Islet of Langerhans (tissue), 1 donor: ENCODE measurements at regions not wholly inside any gene's neighbourhood (a gene's known extent, or its start where the extent isn't known, plus 50 kb on each side); places are given as distances from the start of the nearest gene placed in this dataset.
"Not testable (repeated sequence)": the region's sequence is repeated elsewhere in the genome, so short reads cannot be mapped to it uniquely, and the experiment has no call there.

Source experiments
- FAIRE-seq: peaks from one replicate; lab custom pipeline; 2011; peaks lifted over from hg19 to GRCh38; lab: Jason Lieb, UNC

DNA sequence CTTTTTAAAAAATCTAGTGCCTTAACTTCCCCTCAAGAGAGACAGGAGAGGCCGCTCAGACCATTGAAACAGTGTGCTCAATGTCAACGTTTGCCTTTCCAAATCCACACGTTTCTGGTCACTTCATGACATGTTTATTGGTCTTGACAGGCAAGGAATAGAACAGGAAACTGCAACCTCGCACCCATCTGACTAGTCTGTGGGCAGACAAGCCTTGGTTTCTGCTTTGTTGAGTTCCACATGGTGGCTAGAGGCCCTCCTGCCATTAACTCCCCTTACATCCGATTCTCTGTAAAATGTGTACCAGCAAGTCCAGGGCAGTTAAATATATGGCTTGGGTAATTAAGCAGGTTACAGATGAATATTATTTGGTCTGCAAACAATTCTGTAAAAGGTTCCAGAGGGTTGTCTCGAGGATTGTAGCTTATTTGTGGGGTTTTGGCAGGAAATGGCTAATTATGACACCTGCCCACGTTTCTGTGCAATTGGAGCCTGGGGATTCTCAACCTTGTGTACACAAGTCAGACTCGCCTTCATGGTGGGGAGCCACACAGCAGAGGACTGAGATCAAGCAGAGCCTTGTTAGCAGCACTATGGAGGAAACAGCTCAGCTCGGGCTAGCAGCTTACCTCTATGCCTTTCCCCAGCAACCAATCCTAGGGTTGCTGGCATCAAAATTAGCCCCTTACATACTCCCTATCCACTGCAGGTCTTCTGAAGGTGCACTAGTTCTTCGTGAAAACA is 317.5 kb upstream of the IGF1R start:
- FAIRE-seq: no peak

DNA sequence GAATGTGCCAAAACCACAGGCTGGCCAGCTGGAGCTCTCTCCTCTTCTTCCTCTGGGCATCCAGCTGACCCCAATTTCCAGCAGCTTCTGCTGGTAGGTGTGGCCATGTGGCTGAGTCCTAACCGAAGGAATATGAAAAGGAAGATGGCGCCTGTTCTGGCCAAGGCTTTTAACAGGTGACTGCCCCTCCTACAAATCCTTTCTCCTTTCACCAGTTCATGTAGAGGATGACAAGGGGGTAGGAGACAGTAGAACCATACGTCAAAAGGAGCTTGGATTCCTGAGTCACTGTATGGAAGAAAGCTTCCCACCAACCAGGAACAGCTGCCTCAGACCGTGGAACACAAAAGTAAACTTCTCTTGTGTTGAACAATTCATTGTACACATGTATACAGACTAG is 316.7 kb upstream of the IGF1R start:
- no peak for FAIRE-seq

DNA sequence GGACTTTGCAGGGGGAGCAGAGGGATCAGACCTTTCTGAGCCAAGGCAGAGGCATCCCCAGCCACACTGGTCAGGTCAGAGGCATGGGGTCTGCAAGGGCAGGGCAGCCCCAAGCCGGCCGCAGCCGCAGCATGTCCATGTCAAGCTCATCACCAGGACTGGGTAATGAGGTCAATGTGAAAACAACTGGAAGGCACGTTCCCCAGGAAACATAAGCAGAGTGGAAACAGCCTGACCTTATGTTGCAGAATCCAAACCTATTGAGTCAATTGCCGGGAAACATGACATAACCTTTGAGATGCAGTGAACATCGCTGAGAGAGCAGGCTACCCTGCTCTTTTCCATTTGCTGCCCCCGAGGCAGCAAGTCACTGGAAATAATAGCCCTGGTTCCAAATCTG is 315.1 kb upstream of the IGF1R start:
- no peak for FAIRE-seq

DNA sequence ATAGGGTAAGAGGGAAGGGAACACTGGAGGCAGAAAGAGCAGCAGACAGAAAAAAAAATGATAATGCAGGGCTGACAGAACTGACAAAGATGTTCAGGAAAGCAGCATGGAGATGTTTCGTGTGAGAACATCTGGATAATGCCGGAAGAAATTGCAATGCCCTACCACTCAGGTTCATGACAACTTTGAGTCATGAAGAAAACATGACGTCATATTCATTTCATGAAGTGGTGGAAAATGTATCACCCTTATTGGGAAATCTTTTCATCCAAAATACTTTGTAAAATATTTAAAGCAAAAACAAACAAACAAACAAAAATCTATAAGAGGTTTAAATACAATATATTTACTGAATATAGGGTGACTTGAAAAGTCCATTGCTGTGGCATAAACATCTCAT is 305.4 kb upstream of the IGF1R start:
- no peak for FAIRE-seq

DNA sequence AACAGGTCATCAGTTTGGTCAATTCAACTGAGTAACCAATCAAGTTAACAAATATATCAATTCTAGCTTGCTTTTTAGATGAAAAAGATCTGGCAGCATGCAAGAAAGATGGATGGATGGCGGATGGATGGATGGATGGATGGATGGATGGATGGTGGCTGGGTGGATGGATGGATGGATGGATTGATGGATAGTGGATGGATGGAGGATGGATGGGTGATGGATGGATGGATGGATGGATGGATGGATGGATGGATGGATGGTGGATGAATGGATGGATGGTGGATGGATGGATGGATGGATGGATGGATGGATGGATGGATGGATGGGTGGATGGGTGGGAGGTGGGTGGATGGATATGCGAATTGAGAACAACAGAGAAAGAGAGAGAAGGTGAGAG is 303.7 kb upstream of the IGF1R start:
- FAIRE-seq: no peak

DNA sequence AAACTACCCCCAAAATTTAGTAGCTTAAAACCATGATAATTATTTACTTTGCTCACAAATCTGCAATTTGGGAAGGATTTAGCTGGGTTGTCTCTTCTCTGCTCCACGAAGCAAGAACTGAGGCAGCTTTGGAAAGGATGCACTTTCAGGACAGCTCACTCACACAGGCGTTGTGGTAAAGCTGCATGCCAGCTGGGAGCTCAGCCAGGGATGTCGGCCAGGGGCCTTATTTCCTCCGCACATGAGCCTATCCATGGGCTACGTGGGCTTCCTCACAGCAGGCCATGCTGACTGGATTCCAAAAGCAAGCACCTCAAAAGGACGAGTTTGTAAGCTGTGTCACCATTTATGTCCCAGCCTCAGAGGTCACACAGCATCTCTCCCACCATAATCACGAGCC is 301.3 kb upstream of the IGF1R start:
- FAIRE-seq: no peak

DNA sequence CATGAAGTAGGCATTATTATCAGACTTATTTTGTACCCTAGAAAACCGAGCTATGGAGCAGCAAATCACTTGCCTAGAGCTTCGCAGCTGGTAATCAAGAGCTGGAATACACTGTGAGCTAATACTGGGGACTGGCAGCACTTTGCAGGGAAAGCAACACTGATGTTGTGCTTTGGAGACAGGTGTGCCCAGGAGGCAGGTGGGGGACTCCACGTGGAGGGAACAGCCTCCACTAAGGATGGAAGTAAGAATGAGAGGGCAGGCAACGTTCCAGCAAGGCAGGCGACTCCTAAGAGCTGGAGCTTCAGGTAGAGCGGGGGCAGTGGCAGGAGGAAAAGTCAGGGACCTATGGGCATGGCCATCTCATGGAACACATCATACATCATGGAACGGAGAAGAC is 300.5 kb upstream of the IGF1R start:
- FAIRE-seq: no peak

DNA sequence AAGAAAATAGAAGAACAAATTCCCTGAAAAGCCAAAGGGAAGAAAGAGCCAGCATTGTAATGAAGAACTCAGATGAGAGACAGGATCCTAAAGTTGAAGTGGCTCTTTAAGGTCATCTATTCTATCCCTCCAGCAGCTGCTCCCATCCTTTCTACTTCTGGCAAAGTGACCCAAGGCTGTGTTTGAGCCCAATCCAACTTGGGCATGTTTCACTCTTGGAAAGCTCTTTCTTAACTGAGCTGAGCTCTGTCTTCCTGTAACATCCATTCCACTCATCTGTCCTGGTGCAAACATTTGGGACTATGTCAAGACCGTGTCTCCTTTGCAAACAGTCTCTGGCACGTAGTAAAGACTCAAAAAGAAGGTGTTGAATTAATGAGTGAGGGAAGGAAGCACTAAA is 298.1 kb upstream of the IGF1R start:
- FAIRE-seq: no peak

DNA sequence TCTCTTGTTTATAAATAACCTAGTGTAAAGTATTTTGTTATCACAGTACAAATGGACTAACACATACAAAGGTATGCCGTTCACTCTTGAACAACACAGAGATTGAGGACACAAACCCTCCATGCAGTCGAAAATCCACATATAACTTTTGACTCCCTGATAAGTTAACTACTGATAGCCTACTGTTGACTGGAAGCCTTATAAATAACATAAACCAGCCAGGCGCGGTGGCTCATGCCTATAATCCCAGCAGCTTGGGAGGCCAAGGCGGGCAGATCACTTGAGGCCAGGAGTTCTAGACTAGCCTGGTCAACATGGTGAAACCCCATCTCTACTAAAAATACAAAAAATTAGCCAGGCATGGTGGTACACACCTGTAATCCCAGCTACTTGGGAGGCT is 290.1 kb upstream of the IGF1R start:
- not testable (repeated sequence) for FAIRE-seq

DNA sequence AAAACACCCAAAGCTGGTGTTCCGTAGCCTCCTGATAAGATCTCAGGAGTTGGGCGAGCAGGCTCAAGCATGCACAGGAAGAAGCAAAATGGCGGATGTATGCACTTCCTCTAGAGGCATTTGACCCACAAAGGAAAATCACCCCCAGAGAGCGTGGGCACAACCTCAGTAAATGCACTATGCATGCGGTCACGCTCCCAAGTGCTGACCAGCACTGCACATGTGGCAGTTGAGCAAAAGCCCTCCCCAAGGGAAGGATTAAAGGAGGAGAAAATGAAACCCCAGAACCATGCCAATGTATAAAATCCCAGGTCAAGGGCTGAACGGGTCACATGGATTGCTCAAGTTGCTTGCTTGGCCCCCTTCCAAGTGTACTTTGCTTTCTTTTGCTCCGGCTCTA is 289.4 kb upstream of the IGF1R start:
- no peak for FAIRE-seq

DNA sequence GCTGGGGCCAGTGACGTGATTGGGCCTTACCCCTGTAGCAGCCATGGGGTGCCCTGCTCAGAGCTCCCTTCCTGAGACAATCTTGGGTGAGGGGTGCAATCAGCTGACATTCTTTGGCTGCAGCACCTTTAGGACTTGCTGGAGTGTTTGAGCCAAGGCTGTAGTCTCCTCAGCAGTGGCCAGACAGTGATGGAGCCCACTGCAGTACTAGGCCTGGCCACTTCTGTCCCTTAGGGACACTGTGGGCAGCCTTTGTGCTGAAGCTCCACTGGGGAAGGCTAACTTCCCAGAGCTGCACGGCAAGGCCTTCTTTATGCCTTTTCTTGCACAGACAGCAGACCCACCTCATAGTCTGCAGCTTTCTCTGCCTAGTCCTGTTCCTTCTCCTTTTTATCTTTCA is 284.9 kb upstream of the IGF1R start:
- FAIRE-seq: no peak

DNA sequence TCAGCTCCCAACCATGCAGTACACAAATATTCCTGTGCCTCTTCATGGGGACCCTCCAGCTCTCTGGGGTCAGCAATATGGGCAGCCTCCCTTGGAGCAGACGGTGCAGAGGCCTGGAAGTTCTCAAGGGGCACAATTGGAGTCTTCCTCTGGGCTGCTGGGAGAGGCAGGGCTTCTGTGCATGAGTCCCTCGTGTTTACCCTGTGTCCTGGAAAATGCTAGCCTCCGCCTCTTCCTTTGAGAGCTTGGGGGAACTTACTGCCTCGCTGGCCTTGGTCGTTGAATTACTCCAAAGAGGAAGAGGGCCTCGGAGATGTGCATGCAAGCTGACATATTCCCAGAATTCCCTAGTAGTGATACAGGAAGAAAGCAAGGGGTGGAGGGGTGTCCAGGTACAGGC is 284.4 kb upstream of the IGF1R start:
- FAIRE-seq: no peak

DNA sequence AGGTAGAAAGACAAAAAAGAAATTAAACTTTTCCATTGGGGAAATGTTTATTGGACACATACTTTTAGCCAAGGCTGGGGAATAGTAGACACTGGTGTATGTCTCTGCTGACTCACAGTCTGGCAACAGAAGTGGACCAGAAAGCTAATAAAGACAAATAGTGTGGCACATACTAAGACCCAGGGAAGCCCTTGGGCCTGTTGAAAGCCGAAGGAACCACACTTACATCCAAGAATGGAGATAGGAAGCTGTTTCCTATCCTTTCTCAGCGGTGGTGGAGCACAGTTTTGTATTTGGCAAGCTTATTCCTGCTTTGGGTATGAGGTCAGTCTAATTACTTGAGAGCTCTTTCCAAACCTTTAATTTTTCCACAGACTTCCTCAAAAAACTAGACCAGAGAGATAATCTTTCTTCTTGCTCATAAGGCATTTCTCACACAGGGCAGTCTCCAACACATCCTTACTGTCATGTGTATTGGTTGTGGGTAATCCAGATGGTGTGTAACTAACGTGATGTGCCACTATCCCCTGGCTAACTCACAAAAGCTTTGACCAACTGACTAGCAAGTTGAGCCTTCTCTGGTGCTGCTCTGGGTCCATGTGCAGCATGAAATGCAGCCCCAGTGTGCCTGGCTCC is 279.1 kb upstream of the IGF1R start:
- FAIRE-seq: no peak

DNA sequence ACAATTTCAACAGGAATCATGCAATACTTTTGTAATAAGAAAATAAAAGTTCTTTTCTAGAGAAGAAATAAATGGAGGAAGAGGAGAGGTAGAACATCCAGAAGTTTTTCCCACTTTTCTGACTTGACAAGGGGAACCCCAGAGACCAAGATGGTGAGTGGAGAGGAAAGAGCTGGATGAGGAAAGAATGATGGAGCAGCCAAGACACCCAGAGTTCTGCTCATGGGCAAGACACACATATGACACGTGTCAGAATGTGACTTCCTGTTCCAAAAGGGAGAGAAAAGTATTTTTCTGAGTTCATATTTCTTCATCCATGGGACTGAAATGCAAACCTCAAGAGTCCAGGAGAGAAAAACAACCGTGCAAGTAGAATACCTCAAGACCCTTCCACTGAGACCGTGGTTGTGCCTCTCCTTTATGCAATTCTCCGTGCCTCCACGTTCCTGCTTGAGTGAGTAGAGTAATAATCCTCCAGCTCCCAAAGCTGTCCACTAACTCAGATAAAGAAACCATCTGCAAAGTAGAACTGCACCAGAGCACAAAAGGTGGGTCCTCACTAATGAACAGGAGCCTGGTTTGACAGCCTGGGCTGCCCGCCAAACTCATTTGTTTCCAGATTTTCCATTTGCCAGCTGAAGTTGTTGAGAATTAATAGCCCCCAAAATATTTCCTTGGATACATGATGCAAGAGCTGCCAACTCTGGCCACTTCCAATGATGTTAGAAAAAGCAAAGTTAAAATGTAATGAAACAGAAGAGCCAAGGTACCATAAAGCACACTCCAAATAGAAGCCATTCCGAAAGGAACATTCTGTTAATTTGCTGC is 272.6 kb upstream of the IGF1R start:
- FAIRE-seq: no peak

DNA sequence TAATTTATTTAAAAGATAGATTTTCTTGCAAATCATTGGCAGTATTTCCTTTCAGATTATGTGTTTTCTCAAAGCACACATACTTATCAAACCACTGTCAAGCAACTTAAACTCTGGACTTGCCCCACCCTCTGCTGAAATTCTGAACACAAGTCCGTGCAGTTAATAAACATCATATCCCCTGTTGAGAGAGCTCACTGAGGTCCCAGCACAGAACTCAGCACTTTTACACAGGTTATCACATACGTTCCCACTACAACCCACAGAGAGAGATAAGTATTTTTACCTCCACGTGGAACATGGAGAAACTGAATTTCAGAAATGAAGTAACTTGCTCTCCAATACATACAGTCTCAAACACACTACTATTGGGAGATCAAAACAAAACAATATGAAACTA is 267.6 kb upstream of the IGF1R start:
- no peak for FAIRE-seq

DNA sequence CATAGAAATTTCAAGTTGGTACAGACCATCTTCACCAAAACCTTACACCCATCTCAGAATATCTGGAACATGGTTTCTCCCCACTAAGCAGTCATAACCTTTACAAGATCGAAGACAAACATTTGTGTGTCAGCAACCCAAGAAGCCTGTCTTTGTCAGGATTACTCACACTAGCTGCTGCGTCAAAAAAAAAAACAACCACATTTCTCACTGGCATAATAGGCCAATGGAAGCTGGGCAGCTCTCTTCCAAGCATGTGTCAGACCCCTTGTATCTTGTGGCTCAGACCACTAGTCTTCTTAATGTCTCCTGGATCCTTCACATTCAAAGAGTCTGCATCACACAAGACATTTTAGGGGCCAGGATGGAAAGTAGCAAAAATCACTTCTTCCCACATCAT is 266.9 kb upstream of the IGF1R start:
- no peak for FAIRE-seq

DNA sequence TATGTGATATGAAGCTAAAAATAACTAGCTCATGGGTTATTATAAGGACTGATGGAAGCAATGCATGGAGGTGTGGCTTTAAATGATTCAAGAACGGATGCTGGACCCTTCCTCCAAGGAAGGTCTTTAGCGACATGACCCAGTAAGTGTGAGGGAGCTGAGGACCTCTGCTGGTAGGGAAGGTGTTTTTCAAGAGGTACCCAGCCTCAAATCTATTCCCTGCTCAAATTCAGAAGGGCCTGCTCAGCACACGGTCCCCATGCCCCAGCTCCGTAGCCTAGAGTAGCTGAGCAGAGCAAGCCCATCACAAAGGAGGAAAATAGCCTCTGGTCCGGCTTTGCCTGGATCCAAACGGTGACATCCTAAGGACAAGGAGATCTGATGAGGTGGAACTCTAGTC is 266.2 kb upstream of the IGF1R start:
- FAIRE-seq: no peak

DNA sequence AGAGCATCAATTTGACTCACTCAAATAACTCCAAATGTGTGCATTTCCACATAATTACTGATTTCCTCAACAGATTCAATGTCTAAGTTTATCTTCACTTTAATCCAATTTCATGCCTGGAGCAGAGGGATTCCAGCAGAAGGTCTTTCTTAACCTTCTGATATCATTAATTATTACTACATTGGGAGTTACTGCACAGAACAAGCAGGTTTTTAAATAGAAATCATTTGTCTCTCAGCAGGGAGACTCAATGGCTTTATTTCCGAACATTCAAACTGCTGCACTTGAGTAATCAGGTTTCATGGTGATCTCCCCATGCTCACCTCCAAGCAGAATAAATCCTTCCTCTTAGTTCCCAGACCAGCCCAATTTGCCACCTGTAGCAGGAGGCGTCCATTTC is 264.8 kb upstream of the IGF1R start:
- FAIRE-seq: no peak

DNA sequence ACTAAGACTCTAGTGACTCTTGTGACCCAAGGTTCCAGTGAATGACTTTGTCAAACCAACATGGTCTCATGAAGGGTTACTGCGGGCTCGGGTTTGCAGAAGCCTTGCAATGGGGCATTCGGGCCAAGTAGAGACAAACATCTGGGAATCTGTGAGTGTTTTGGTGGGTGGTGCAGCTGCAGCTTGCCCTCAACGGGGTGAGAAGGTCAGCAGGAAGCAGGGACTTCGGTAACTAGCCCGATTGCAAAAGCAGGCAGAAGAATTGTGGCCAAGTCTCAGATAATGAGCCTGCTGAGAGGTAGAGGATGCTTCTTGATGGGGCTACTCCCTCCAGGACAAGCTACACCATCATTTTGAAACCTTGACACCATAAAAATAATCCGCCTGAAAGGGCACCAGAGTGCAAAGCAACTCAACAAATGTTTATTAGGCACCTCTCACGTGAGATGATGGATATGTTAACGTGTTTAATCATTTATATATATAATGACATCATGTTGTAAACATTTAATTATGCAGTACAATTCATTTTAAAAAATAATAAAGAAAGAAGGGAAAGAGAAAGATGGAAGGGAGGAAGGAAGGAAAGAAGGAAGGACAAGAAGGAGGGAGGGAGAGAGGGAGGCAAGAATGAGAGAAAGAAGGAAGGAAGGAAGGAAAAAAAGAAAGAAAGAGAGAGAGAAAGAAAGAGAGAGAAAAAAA is 263.9 kb upstream of the IGF1R start:
- no peak for FAIRE-seq

DNA sequence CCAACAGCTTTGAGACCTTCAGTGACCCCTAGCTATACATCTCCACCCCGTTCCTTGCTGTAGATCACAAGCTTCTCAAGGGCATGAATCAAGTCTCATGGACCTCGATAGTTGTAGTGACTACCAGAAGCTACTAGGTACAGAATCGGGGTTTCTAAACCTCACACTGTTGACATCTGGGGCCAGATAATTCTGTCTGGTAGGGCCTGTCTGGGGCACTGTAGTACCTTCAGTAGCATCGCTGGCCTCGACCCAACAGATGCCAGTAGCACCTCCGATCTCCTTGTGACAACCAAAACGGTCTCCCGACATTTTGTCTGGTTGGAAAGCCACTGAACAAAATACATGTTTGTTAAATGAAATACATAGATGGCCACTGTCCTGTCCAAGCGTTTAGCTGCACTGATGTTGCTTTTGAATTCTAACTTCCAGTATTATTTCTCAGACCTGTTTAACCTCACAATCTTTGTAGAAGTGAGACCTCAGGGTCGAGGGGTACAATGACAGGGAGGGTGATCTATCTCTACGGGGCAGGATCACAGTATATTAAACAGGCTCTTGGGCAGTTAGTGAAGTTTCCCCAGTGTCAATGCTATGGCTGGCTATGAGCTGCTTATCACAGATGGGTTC is 262.5 kb upstream of the IGF1R start:
- FAIRE-seq: no peak

DNA sequence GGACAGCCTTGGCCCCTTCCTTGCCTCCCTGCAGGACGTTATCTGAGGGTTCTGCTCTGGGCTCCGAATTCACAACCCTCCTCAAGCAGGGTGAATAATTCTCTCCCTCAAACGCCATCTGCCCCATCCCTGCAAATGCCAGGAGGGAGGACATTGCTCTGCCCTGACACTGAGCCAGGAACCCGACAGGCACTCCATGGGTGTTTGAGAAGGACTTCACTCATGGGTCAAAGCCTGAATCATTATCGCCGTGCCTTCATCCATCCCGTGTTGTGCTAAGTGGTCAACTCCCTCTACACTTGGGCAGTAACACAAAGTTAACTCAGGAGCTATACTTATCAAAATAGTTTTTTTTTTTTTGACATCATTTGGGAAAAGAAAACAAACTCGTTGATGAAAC is 261.8 kb upstream of the IGF1R start:
- no peak for FAIRE-seq

DNA sequence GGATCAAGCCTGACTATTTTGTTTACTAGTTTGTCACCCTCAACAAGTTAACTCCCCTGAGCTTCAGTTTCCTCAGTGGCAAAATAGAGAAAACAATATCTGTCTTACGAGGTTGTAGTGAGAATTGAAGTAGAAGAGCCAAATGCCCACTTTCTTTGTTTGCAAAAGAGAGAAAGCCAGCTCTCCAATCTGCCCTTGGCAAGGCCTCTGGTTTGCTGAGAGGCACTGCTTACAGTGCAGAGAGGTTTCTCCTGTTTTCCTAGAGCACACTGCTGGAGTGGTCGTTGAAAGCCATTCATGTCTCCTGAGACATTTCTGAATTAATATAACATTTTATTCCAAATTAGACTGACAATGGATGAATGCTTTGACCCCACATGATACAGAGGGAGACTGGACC is 260.5 kb upstream of the IGF1R start:
- no peak for FAIRE-seq
